ENCODE measurements at regions not wholly inside any gene's neighbourhood (a gene's known extent, or its start where the extent isn't known, plus 50 kb on each side); places are given as distances from the start of the nearest gene placed in this dataset.

DNA sequence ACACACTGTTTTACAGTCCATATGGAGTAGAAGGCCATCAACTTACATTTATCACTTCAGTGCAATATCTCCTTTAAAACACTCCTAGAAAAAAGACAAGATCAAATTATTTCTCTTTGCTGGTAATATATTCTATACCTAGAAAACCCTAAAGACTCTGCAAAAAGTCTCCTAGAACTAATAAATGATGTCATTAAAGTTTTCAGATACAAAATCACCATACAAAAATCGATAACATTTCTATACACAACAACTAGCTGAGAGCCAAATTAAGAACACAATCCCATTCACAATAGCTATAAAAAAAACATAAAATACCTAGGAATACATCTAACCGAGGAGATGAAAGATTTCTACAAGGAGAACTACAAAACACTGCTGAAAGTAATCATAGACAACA is 300.3 kb downstream of the CETN3 start:
- no peaks in the 10 kb centered on the region for H3K36me3 ChIP-seq
- intact Hi-C loops (cut with DNase I): no loop called here
- no peak overlapping the region for H3K27ac ChIP-seq
- TF ChIP-seq, protein P1, sequence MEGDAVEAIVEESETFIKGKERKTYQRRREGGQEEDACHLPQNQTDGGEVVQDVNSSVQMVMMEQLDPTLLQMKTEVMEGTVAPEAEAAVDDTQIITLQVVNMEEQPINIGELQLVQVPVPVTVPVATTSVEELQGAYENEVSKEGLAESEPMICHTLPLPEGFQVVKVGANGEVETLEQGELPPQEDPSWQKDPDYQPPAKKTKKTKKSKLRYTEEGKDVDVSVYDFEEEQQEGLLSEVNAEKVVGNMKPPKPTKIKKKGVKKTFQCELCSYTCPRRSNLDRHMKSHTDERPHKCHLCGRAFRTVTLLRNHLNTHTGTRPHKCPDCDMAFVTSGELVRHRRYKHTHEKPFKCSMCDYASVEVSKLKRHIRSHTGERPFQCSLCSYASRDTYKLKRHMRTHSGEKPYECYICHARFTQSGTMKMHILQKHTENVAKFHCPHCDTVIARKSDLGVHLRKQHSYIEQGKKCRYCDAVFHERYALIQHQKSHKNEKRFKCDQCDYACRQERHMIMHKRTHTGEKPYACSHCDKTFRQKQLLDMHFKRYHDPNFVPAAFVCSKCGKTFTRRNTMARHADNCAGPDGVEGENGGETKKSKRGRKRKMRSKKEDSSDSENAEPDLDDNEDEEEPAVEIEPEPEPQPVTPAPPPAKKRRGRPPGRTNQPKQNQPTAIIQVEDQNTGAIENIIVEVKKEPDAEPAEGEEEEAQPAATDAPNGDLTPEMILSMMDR (IDR thresholded peaks at IDR 0.05): no peak
- H3K27me3 ChIP-seq: no peaks in the 10 kb centered on the region
- peaks cover 0 to 8% of the 10 kb centered on the region in 2 donors for H3K4me1 ChIP-seq
- no peak for DNase-seq (ENCODE audit: low spot score in 2 of 2)
- H3K9me3 ChIP-seq: peaks cover 0 to 2% of the 10 kb centered on the region in 2 donors
- H3K4me3 ChIP-seq: no peak overlapping the region

DNA sequence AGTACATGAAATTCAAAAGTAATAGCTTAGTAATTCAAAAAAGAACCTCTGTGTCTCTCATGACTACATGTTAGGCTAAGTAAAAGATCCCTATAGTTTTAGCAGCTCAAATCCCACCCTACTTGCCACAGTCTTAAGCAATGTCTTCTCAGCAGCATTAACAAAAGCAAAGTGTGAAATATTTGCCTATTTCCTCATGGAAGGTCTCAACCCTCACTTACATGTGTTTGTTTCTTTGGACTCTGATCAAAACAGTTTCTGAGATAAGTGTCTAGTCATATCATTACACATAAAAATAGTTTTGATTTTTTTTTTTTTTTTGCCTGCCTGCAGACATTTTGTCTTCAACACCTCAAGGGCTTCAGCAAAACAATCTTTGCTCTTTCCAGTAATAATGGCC is 310.5 kb downstream of the CETN3 start:
- TF ChIP-seq, protein P1 (IDR thresholded peaks at IDR 0.05): no peak
- H3K9me3 ChIP-seq: peaks cover 0 to 2% of the 10 kb centered on the region in 2 donors
- no peak overlapping the region for H3K27ac ChIP-seq
- no peaks in the 10 kb centered on the region for H3K4me1 ChIP-seq
- intact Hi-C loops (cut with DNase I): no loop called here
- H3K36me3 ChIP-seq: no peaks in the 10 kb centered on the region
- no peaks in the 10 kb centered on the region for H3K27me3 ChIP-seq
- no peak overlapping the region for H3K4me3 ChIP-seq
- DNase-seq (ENCODE audit: low spot score in 2 of 2): no peak

DNA sequence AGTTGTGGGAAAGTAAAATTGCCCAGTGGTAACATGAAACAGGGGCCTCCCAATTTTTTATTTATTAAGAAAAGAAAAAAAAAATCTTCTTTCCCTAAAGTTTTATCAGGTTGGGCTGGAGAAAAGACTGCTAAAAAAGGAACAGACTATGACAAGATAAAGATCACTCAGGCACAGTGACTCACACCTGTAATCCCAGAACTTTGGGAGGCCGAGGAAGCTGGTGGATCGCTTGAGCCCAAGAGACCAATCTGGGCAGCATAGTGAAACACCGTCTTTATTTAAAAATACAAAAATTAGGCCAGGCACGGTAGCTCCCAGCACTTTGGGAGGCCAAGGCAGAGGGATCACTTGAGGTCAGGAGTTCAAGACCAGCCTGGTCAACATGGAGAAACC is 312.5 kb downstream of the CETN3 start:
- no peak for DNase-seq (ENCODE audit: low spot score in 2 of 2)
- TF ChIP-seq, protein P1 (IDR thresholded peaks at IDR 0.05): no peak
- intact Hi-C loops (cut with DNase I): no loop called here
- no peaks in the 10 kb centered on the region for H3K9me3 ChIP-seq
- H3K4me3 ChIP-seq: no peak overlapping the region
- H3K36me3 ChIP-seq: no peaks in the 10 kb centered on the region
- H3K27me3 ChIP-seq: no peaks in the 10 kb centered on the region
- H3K27ac ChIP-seq: no peak overlapping the region
- H3K4me1 ChIP-seq: peaks cover 0 to 3% of the 10 kb centered on the region in 2 donors

DNA sequence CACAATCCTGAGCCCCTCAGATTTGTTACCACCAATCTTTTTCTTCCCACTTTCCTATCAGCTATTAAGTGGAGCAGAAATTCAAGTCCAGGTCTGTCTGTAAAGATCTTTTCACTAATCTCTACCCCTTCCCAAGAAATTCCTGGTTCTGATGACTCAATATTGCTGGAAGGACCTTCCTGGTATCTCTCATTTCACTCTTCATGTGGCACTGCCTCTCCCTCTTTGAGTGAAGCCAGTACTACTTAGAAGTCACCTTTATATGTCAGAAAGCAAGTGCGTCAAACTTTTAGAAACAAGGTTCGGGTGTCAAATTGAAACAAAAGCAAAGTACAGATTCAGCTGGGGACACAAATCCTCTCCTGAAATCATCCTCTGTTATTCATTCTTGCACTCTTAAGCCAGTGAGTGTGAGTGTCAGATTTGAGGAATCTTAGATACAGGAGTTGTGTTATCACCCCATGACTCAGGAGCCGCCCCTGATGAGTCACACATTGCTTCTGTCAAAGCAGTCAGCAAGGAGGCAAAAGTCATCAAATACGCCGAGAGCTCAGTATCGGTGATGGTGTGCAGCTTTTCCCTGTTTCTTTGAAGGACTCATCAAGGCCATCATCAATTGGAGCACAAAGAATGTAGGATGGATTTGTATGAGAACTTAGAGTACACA is 313.0 kb downstream of the CETN3 start:
- Histone ChIP-seq H3K36me3 (no peaks in the 10 kb centered on the region), H3K27me3 (no peaks in the 10 kb centered on the region), H3K9me3 (no peaks in the 10 kb centered on the region), H3K4me3 (no peak overlapping the region), H3K27ac (no peak overlapping the region), H3K4me1 (peaks cover 0 to 3% of the 10 kb centered on the region in 2 donors)
- intact Hi-C loops (cut with DNase I): no loop called here
- no peak for DNase-seq (ENCODE audit: low spot score in 2 of 2)
- TF ChIP-seq, protein P1 (IDR thresholded peaks at IDR 0.05): no peak

DNA sequence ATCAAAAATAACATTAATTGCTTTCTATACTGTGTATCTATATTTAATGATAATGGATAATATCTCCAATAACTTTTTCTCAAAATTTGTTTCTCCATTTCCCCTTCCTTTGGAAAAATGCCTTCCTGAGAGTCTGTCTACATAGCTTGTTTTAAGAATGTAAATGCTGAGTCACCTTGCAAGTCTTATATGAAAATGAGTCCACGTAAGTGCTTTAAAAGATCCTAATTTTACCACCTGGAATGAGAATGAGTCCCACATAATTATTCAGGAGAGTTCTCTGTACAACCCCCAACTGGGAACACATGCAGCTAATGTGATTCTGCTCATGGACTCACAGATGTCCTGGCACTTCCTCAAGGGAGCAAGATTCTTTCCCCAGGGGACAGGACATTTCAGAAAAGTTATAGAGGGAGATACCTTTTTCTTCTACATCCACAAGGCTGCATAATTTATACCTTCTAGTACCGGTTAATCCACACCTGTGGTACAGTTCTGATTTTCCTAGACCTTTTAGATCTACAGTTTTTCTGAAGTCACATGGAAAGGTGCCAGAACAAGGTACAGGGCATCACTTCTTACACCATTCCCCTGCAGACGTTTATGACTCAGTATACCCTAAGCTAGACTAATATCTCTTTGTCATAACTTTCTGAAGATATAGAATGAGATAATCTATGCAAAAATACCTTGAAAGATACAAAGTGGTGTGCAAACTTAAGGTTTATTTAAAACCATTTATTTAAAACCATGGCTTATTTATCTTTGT is 314.1 kb downstream of the CETN3 start:
- H3K4me3 ChIP-seq: no peak overlapping the region
- TF ChIP-seq, protein P1 (IDR thresholded peaks at IDR 0.05): no peak
- H3K9me3 ChIP-seq: no peaks in the 10 kb centered on the region
- no peak overlapping the region for H3K27ac ChIP-seq
- intact Hi-C loops (cut with DNase I): no loop called here
- H3K4me1 ChIP-seq: peaks cover 0 to 3% of the 10 kb centered on the region in 2 donors
- H3K36me3 ChIP-seq: no peaks in the 10 kb centered on the region
- H3K27me3 ChIP-seq: no peaks in the 10 kb centered on the region
- no peak for DNase-seq (ENCODE audit: low spot score in 2 of 2)
